ENCODE measurements at regions not wholly inside any gene's neighbourhood (a gene's known extent, or its start where the extent isn't known, plus 50 kb on each side); places are given as distances from the start of the nearest gene placed in this dataset.

DNA sequence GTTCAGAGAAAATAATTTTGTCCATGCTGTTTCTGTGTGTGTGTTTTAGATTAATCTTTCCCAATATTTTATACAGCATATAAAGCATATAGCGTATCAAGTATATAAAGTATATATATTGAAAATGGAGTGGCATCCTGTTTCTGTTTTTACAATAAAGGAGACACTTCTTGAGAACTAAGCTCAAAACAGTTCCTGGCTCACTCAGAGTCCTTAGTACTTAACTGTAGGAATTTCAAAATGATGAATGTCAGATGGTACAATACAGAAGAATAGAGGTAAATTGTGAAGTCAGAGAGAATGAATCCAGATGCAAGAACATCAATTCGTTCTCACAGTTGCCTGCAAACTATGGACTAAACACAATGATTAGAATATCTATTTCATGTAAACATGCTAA is 68.7 kb upstream of the TAS2R1 start:
- FAIRE-seq, result no peak
- DNase-seq (ENCODE audit: low spot score), result no peak

DNA sequence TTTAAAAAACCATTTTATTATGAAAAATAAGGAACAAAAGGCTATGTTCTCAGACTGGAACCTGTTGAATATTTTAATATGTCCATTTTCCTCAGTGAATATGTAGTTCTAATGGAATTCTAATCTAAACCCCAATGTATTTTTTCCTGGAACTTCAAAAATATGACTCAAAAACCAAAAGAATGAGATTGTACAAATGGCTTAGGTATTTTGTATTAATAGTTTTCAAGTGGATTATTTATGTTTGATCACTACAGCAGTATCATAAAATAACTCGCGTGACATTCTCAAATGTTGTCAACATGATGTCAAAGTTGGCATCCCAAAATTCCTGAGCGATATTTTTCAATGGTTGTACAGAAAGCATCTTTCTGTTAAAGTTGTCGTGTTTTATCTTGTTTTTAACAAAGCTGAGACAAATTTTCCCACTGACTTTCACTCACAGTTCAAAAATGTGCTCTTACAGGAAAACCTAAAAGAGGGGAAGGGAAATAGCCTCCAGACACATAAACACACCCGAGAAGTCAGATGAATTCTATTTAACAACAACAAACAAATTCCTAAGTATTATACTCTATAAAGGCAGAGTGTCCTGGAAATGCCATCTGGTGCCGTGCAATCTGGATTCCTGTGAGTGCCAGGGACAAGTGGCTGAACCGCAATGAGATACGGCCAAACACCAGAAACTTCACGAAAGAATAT is 68.1 kb upstream of the TAS2R1 start:
- FAIRE-seq (no peak), DNase-seq (ENCODE audit: low spot score) (no peak)

DNA sequence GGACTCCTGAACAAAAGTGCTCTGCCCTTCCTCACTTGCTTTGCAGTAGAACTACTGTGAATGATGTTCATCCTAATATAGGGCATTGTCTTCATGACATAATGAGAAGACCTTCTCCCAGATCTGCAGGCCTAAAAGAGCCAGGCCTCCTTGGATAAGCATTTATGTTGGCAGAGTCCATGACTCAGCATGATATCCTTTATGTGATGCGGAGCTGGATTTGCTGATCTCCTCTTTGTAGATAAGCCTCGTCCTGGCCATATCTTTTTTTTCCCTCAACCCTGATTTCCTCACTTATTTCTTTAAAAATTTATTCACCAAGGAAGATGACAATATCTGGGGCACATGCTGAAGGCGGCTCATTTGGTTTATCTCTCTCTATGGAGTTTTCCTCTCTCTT is 62.4 kb upstream of the TAS2R1 start:
- DNase-seq (ENCODE audit: low spot score) (no peak), FAIRE-seq (no peak)

DNA sequence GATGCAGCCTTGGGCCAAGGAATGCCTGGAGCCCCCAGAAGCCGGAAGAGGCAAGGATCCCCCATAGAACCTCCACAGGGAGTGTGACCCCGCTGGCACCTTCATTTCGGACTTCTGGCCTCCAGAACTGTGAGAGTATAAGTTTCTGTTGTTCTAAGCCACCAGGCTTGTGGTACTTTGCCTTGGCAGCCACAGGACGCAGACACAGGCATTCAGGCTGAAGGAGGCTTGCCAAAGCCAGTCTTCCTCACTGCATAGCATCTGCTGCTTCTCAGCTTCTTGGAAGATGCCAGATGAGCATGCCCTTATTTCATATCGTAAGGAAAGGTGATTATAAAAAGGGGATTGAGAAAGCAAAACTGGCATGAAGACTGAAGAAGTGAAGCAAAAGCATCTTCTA is 61.1 kb upstream of the TAS2R1 start:
- no peak for FAIRE-seq
- no peak for DNase-seq (ENCODE audit: low spot score)

DNA sequence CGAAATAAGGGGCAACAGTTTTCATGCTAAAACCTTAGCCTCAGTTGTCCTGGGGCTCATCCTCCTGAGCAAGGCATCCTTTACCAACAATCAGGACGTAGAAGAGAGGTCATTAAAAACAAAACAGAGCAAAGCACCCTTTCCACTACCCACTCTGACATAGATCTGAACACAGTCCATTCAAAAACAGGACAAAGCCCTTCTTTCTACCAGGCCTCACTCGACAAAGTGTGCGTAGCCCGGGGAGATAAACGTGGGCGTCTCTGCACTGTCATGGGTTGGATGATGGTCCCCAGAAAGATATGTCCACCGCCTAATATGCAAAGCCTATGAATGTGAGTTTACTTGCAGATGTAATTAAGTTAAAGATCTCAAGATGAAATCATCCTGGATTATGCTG is 60.6 kb upstream of the TAS2R1 start:
- FAIRE-seq (no peak), DNase-seq (ENCODE audit: low spot score) (no peak)

DNA sequence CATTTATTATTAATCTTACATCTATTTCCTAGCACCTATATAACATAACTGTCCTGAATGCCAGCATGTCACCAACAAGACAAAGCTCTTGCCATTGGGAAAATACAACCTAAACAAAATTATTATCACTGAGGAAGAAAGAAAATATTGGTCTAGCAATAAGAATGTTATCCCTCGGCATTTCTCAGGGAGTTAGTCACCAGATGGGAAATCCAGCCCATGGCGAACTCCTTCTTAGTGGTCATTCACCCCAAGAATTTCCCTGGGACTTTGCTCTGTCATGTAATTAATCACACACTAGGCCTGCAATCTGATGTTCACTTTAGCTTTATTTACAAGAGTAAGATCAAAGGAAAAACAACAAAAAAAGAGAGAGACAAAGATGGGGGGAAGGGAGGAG is 56.1 kb upstream of the TAS2R1 start:
- FAIRE-seq (no peak), DNase-seq (ENCODE audit: low spot score) (no peak)

DNA sequence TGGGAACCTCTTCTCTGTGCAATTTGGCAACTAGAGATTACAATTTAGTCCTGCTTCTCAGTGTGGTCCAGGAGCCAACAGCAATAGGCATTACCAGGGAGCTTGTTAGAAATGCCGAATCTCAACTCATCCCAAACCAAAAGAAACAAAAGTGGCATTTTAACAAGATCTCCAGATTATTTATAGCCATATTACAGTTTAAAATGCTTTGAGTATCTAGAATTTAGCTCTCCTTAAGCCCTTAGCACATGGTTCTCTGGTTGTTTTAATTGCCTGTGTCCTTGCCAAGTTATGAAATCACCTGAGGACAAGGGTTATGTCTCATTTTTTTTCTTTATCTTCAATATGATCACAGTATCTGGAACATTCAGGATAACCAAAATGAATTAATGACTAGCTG is 51.6 kb upstream of the TAS2R1 start:
- DNase-seq (ENCODE audit: low spot score), result no peak
- FAIRE-seq, result no peak

Measured in urothelium cell line (cell line).